GM18520 (cell line): ENCODE measurements at regions not wholly inside any gene's neighbourhood (a gene's known extent, or its start where the extent isn't known, plus 50 kb on each side); places are given as distances from the start of the nearest gene placed in this dataset.

Source experiments
- ATAC-seq: cut with Tn5 transposase; IDR thresholded peaks from one replicate; pipeline ENCODE4 v1.9.1; 2021; ENCODE audit not compliant: unreplicated experiment

DNA sequence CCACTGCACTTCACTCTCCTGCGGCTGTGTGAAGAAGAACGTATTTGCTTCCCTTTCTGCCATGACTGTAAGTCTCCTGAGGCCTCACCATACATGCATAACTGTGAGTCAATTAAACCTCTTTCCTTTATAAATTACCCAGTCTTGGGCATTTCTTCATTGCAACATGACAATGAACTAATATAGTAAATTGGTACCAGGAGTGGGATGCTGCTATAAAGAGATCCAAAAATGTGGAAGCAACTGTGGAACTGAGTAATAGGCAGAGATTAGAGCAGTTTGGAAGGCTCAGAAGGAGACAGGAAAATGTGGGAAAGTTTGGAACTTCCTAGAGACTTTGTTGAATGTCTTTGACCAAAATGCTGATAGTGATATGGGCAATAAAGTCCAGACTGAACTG lies 1907.9 kb downstream of the MRPL39 start:
- ATAC-seq = no peak

DNA sequence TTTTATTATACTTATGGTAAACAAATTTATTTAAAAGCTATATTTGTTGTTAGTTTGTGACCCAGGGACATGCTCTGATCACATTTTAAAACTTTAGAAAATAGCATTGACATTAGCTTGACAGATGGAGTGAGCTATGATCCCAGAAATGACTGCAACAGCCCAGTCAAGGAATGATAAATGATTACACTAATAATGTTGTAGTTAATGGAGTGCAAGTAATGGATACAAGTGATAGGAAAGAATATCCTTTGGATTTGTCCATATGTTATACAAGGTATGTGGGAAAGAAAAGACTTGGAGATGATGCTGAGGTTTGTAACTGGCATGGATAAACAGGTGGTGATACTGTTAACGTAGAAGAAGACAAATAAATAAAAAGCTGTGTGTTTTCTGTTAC lies 1908.7 kb downstream of the MRPL39 start:
- ATAC-seq = no peak

DNA sequence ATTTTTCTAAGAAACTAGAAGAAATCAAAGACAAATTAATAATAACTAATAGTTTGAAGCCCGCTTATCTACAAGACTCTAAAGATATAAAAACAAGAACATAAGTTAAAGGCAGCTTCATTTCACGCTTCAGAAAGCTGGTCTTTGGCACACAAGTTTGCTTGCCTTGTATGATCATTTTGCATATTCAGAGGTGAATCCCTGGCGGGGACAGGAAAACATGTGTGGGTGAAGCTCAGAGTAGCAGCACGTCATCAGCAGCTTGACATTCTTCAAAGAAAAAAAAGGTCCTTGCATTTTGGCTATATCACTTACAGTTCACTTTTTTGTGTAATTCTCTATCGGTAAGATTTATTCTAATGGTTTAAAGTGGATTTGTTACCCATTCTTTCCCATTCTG lies 1911.8 kb downstream of the MRPL39 start:
- no peak for ATAC-seq

DNA sequence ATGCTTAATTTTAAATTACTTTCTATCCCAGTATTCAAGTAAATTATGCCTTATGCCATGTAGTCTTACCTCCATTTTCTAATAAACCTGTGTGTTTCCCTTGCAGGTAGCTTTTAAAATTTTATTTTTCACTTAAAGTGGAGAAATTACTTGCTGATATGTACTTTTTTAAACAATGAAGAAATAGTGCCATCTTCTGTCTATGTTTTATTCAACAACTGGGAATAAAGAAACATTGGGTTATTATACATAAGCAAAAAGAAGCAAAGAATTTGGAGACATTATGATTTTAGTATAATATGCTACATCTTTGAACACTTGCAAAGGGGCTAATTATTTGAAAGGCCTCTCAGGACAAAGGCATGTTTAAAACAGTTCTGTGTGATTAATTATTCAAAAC lies 1912.9 kb downstream of the MRPL39 start:
- no peak for ATAC-seq

DNA sequence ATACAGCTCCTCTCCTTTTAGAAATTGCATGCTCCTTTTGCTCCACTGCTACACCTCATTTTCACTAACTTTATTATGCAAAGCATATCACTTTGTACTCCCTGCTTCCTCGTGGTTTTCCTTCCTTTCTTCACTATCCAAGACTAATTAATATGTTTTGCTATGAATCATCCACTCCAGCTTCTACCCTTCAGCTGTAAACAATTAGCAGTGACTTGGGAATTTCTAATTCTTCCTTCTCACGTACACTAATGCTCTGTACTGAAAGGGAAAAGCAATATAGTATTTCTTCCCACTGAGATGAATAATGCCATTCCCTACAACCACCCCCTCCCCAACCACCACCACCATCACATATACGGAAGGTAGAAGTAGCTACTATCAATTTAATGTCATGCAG lies 1917.0 kb downstream of the MRPL39 start:
- no peak for ATAC-seq

DNA sequence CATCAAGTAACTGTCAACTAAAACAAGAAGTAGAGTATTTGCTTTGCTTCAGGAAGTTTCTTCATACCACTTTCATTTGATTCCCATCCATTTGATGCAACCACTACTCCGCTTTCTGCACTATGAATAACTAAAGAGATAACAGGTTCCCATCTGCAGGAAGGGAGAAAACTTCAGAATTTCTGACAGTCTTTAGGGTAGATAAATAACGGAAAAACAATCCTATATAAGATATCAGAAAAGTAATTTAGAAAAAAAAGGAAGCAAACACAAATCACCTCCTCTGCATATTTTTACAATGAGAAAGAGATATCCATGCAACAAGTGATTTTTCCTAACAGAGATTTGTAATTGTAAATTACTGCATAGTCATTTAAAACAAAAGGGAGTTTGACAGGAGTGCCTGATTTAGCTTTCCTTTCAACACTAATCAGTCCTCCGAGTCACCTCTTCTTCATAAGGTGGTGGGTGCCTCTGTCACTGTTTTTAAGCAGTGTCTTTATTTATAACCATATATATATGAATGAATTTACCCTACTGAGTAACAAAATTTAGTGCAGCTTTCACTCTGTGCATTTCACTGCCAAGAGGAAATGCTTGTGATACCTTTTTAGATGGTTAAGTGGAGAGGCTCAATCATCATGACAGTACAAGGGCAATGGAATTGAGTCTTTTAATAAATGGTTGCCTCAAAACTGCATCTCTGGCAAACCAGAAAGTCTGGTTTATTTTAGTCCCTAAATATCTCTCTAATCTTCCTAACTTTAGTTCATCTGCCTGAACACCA lies 1920.4 kb downstream of the MRPL39 start:
- ATAC-seq = no peak

DNA sequence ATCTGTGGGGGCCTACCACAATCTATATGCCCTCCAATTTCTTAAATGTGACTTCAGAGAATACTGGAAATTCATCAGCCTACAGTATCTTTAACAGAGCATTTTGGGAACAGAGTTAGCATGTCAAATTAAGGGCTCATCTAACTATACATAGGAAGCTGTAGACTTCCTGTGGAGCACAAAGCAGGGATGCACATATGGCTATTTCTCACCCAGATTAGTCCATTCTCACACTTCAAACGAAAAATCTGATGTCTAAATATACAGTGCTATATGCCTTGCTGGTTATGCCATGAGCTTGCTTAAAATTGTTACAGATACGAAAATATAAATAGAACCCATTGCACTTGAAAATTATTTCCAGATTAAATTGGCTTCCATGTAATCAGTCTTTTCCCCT lies 1922.8 kb downstream of the MRPL39 start:
- ATAC-seq = no peak

DNA sequence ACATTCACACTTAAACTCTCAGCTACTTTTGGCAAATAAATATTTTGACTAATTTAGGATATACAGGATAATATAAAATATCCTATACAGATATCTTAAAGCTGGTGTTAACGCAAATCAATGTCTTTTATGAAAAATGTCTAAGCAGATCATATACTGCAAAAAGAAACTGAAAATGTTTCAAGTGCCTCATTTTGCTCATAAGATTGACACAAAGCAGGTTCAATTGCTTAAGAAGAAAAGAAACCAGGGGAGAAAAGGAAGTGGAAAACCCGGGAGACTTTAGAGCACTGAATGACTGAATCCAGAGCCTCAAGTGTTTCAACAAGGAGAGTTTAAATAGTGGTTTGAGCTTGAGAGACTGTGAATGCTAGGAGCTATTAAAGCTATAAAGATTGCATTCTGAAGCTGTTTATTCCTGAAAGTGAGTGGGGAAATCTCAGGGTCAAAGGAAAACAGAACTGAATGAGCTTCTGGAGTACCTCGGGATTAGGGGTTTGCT lies 1943.0 kb downstream of the MRPL39 start:
- ATAC-seq = no peak

DNA sequence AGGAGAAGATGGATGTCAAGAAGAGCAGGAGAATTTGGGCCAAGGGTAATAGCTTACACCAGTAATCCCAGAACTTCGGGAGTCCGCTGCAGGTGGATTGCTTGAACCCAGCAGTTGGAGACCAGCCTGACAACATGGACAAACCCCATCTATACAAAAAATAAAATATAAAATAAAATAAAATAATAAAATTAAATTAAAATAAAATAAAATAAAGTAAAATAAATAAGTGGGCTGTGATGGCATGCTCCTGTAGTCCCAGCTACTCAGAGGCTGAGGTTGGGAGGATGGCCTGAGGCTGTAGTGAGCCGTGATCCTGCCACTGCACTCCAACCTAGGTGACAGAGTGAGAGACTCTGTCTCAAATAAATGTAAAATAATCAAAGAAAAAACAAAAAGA lies 1946.7 kb downstream of the MRPL39 start:
- no peak for ATAC-seq

DNA sequence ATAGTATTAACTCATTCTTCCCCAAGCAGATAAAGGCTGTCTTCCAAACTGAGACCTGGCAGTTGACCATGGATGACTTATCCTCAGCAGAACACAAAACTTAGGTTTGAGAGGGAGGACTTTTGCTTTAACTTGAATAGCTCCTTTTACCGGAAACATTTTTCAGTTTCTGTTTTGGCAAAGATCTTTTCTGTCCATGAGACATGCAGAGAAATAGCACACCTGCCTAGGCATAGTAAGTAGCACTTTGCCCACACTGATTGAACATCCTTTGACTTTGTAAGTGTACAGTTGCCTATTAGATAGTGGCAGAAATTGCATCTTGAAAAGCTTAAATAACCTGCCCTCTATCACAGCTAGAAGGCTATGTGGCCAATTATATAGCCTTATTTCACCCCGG lies 1962.5 kb downstream of the MRPL39 start:
- ATAC-seq = no peak

DNA sequence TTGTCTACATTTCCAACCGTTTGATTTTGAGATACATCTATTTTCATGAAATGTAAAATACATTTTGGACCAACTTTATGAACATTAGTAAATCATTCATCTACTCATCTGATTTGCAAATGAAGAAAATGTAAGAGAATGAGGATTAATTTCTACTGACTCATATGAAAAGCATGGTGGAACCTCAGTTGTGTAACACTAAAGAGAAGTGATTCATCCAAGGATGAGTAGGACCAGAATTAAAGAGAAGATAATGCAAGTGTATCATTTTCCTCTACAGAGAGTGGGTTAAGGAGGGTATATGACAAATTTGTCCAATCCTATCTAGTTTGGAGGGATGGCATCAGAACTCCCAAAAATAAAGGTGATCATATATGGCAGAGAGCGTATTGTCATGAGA lies 1967.6 kb downstream of the MRPL39 start:
- ATAC-seq = no peak

DNA sequence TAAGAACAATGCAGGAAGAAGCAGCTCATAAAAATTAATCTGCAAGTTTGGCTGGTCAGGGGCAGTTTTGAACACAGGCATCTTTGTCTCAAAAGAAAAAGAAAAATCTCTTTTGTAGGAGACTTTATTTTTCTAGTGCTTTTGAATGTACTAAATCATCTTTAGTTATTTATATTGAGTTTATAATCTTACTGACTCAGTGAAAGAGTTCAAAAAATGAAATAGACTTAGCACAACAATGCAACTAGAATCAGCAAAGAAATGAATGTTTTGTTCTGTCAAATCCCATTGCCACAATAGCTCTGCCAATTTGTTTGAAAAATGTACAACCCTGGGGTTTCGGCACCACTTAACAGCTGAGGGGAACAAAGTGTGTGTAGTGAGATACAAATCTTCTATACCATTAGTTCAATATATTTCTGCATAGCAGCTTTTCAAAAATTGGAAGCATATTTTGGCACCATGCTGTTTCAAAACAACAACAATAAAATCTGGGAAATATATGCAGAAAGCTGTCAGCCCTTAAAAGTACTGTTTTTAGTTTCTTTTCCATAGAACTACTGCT lies 1969.1 kb downstream of the MRPL39 start:
- ATAC-seq = no peak

DNA sequence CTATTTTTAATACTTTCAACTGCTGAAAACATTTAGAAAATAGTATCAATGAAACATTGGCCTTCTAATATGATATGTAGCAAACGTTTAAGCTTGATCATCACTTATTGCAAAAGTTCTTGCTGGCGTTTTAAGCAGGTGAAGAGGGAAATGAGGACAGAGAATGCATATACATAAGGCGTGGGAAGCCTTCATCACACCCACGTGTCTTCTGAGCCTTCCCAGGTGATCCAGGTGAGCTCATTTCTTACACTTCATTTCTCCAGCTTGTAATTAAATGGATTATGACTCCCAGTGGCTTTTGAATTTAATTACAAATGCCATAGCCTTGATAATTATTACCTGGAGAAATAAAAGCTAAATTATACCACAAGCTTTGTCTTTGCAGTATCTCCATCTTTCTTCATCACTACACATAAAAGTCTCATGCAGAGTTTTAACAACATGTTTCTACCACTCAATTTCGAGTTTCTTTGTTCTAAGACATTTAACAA lies 1973.8 kb downstream of the MRPL39 start:
- no peak for ATAC-seq

DNA sequence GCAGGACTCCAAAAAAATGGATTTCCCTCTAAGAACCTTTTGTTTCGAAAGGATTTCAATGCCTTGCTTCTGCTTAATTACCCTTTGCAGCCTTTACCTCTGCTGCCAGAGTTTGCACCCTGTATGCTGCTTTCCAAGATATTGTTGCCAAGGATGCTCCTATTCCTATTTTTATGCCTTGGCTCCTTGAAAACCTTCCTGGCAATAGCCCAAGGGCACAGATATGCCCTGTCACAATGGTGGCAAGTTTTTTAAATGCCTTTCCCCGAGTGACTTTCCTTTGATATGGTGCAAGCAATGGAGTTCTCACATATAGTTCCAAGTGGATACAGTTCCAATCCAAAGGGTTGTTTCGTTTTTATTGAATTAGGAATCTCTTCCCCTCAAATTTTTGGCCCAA lies 1983.0 kb downstream of the MRPL39 start:
- ATAC-seq = no peak

DNA sequence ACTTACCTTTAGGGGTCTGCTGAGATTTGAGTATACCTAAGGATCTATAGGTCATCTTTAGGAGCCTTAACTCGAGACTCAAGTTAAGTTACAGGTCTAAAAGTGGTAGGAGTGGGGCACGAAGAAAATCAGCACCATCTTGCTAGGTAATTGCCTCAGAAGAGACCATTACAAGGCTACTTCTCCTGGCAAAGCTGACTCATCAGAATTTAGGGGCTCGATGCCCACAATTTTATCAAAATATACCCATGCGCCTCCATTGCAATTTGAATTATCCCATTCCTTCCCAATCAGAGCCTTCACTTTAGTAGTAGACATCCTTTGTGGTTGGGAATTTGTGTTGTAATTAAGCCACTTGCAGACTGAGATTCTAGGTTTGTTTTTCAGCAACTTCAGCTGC lies 1994.3 kb downstream of the MRPL39 start:
- no peak for ATAC-seq

DNA sequence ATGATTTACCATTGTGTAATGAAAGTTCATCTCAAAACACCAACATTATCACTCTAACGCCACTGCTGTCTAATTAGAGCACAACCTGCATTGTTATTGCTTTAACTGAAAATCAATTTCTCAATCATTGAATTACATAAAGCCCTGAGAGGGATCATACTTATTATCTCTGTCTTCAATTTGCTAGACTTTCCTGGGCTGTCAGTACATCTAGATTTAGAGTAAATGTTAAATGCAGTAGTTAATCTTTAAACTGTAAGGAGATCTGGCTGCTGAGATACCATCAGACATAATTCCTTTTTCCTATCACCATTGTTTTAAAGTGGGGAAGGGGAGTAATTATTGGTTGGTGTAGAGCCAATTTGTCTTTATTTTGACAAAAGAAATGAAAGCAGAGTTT lies 1995.1 kb downstream of the MRPL39 start:
- no peak for ATAC-seq

DNA sequence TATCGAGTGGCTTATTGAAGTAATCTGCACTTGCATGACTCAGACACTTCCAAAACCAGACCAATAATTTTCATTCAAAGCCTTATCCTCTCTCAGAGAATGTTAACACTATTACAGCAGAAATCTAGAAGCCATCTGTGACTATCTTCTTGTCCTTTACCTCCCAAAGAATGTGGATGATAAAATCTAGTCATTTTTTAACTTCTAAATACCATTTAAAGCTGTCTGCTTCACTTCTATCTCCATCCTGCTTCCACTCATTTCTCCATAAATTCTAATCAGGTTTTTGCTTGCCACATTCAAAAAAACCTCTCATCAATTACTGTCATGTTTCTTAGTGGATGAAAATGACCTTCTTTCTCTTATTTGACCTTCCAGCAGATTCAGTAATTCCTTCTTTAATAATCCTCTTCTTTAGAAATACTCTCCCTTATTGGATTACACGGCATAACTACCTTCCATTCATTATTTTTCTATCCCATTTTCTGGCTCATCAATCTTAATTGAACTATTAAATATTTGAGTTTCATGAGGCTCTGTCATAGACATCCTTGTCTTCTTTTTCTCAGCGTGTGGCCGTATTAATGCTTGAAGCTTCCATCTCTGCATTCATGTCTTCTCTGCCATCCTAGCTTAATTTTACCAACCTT lies 1999.4 kb downstream of the MRPL39 start:
- no peak for ATAC-seq

DNA sequence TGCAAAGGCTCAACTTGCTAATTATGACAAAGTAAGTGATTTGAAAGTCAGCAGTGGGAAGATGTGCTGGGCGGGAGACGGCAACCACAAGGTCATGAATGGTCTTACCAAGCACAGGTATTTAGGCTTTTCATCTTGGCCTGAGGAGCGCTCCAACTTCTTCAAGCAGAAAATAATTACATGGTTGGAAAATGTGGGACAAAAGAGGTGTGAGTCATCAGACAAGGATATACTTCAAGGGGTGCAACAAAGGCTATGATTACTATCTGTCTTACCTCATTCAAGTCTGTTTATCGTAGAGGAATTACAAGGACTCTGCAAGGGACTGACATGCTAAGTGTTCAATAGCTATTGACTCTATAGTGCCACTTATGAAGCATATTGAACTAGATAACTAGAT lies 2005.7 kb downstream of the MRPL39 start:
- ATAC-seq = no peak

DNA sequence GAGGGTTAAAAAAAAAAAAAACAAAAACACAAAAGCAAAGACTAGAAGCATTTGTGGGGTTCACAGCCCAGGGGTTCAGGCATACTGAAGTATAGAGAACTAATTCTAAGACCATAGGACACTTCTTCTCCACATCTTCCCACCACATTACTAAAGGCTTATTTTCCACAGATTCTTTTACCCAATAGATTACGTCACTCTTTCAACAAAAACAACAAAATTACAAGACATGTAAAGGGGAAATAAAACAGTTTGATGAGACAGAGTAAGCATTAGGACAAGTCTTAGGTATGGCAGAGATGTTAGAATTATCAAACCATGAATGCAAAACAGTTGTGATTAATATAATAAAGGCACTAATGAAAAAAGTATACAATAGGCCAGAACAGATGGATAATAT lies 2013.7 kb downstream of the MRPL39 start:
- ATAC-seq = no peak

DNA sequence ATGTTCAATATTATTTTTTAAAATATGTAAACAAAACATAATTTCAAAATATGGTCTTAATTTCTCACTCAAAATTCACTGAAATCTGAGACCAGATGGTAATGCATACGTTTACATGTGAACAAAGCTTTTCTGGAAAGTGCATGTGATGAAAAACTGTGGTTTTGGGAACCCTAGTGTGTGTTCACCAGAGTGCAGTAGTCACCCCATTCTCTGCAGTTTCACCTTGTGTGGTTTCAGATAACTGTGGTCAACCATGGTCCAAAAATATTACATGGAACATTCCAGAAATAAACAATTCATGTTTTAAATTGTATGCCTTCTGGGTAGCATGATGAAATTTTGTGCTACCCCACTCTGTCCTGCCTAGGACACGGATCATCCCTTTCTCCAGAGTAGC lies 2021.9 kb downstream of the MRPL39 start:
- ATAC-seq = no peak

DNA sequence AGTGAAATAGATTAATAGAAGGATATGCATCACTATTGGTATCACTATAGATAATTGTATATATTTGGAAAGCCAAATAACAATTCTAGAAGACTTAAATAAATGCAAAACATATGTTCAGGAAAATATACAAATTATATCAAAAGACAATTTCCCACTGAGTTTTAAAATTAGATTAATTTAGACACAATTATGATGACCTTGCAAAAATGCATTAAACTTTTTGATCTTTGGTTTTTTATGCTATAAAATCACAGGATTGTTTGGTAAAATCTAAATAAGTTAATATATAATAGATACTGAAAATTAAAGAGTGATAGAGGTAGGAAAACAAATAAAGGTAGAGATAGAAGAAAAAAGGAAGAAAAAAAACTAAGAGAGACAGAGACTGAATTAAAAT lies 2027.7 kb downstream of the MRPL39 start:
- no peak for ATAC-seq

DNA sequence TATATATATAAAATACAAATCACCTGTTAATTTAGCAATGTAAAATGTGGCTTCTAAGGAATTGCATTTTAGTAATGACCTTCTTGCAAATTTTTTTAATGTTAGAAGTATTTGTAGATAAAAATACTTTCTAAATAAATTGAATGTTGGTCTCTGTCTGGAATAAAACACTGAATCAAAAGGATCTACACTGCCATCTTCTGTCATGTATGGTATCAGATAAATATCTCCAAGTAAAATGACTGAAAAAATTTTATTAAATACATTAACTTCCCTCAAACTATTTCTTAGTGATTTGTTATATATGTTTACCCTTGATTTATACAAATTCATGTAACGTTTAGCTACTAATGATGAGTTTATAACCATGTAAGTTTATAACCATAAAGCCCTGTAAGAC lies 2029.3 kb downstream of the MRPL39 start:
- no peak for ATAC-seq
